WTC11 (cell line): ENCODE measurements at regions not wholly inside any gene's neighbourhood (a gene's known extent, or its start where the extent isn't known, plus 50 kb on each side); places are given as distances from the start of the nearest gene placed in this dataset.

Source experiments
- ATAC-seq: fragments of 200-7000 bp; cut with Tn5 transposase; 2 replicates; pipeline ENCODE4 v1.10.0; 2021; ENCODE audit warnings: mild to moderate bottlenecking, moderate library complexity
- CTCF ChIA-PET: fragments of 300-600 bp; sonication (Branson Sonifier 250); formaldehyde crosslinking; loops from one replicate; lab custom pipeline; 2021; ENCODE audit warnings: antibody characterized with exemption; lab: Charles Lee
- POLR2A ChIA-PET: fragments of 350-600 bp; sonication (Branson Sonifier 250); formaldehyde crosslinking; loops from one replicate; lab custom pipeline; 2021; ENCODE audit warnings: antibody characterized with exemption; lab: Charles Lee
- DNase-seq: peaks from one replicate; pipeline ENCODE4 v3.0.0; 2021; ENCODE audit warnings: low spot score
- H3K27ac Mint-ChIP-seq: 2 replicates; pipeline ENCODE4 v1.8.0; 2021; ENCODE audit warnings: mixed read lengths
- H3K27me3 Mint-ChIP-seq: 2 replicates; pipeline ENCODE4 v1.8.0; 2021; ENCODE audit warnings: low read depth, mild to moderate bottlenecking, moderate library complexity, mixed read lengths
- H3K36me3 Mint-ChIP-seq: 2 replicates; pipeline ENCODE4 v1.8.0; 2021; ENCODE audit warnings: mixed read lengths
- H3K4me1 Mint-ChIP-seq: 2 replicates; pipeline ENCODE4 v1.8.0; 2022; ENCODE audit warnings: mixed read lengths
- H3K4me3 Mint-ChIP-seq: 2 replicates; pipeline ENCODE4 v1.8.0; 2021; ENCODE audit warnings: mild to moderate bottlenecking, moderate library complexity, mixed read lengths
- H3K9me3 Mint-ChIP-seq: 2 replicates; pipeline ENCODE4 v1.8.0; 2021; ENCODE audit warnings: mixed read lengths
- ATF1 ChIP-seq: sonication (generic); formaldehyde crosslinking; IDR thresholded peaks from 2 replicates; pipeline ENCODE4 v1.8.1; 2023; ENCODE audit warnings: mild to moderate bottlenecking, moderate library complexity, missing genetic modification reagents
- JAZF1 ChIP-seq: fragments of 250-450 bp; sonication (Bioruptor Pico); IDR thresholded peaks from 2 replicates; pipeline ENCODE4 v1.9.0; 2021; ENCODE audit warnings: moderate library complexity, mild to moderate bottlenecking, inconsistent platforms
- JUN ChIP-seq: sonication (generic); formaldehyde crosslinking; IDR thresholded peaks from 2 replicates; pipeline ENCODE4 v1.8.0; 2023; ENCODE audit warnings: mild to moderate bottlenecking, missing genetic modification reagents
- NFYB ChIP-seq: sonication (generic); formaldehyde crosslinking; conservative IDR thresholded peaks from 2 replicates; pipeline ENCODE4 v1.8.0; 2022; ENCODE audit warnings: low read depth, missing genetic modification reagents
- NR1H2 ChIP-seq: sonication (generic); formaldehyde crosslinking; IDR thresholded peaks from 2 replicates; pipeline ENCODE4 v1.9.0; 2021; ENCODE audit warnings: mild to moderate bottlenecking, moderate library complexity, missing genetic modification reagents
- NR3C1 ChIP-seq: sonication (generic); formaldehyde crosslinking; conservative IDR thresholded peaks from 2 replicates; pipeline ENCODE4 v1.8.1; 2023; ENCODE audit warnings: low read depth, mild to moderate bottlenecking, missing genetic modification reagents
- RORB ChIP-seq: fragments of 250-450 bp; sonication (Bioruptor Pico); IDR thresholded peaks from 2 replicates; pipeline ENCODE4 v1.9.0; 2021; ENCODE audit warnings: mild to moderate bottlenecking
- SMAD3 ChIP-seq: sonication (generic); formaldehyde crosslinking; IDR thresholded peaks from 2 replicates; pipeline ENCODE4 v1.8.0; 2022; ENCODE audit warnings: missing genetic modification reagents, mild to moderate bottlenecking, borderline replicate concordance
- TP53 ChIP-seq: sonication (generic); formaldehyde crosslinking; IDR thresholded peaks from 2 replicates; pipeline ENCODE4 v1.8.1; 2023; ENCODE audit warnings: mild to moderate bottlenecking, missing genetic modification reagents
- ZNF121 ChIP-seq: sonication (generic); formaldehyde crosslinking; IDR thresholded peaks from 2 replicates; pipeline ENCODE4 v1.8.0; 2023; ENCODE audit warnings: missing genetic modification reagents
- ZNF219 ChIP-seq: sonication (generic); formaldehyde crosslinking; IDR thresholded peaks from 2 replicates; pipeline ENCODE4 v1.8.0; 2023; ENCODE audit warnings: missing genetic modification reagents, mild to moderate bottlenecking, borderline replicate concordance
- TF ChIP-seq, protein P1 (sequence below): fragments of 250-450 bp; sonication (Bioruptor Pico); IDR thresholded peaks from 2 replicates; pipeline ENCODE4 v1.9.0; 2021; ENCODE audit warnings: moderate library complexity, mild to moderate bottlenecking, inconsistent platforms, borderline replicate concordance
- TF ChIP-seq, protein P2 (sequence below): fragments of 250-450 bp; sonication (Bioruptor Pico); IDR thresholded peaks from 2 replicates; pipeline ENCODE4 v1.8.0; 2021; ENCODE audit warnings: mild to moderate bottlenecking
- TF ChIP-seq, protein P3 (sequence below): sonication (generic); formaldehyde crosslinking; IDR thresholded peaks from 2 replicates; pipeline ENCODE4 v1.8.1; 2022; ENCODE audit warnings: low read depth, missing genetic modification reagents, borderline replicate concordance
- TF ChIP-seq, protein P4 (sequence below): sonication (generic); formaldehyde crosslinking; IDR thresholded peaks from 2 replicates; pipeline ENCODE4 v1.8.1; 2022; ENCODE audit warnings: low read depth, mild to moderate bottlenecking, moderate library complexity, missing genetic modification reagents, borderline replicate concordance
- TF ChIP-seq, protein P5 (sequence below): sonication (generic); formaldehyde crosslinking; IDR thresholded peaks from 2 replicates; pipeline ENCODE4 v1.8.1; 2022; ENCODE audit warnings: mild to moderate bottlenecking, missing genetic modification reagents, moderate library complexity, borderline replicate concordance
- TF ChIP-seq, protein P6 (sequence below): fragments of 200-600 bp; IDR thresholded peaks from 2 replicates; pipeline ENCODE4 v1.8.0; 2022; ENCODE audit warnings: antibody characterized with exemption
- TF ChIP-seq, protein P7 (sequence below): fragments of 250-450 bp; sonication (Bioruptor Pico); IDR thresholded peaks from 2 replicates; pipeline ENCODE4 v2.1.2; 2022; ENCODE audit warnings: mild to moderate bottlenecking, moderate library complexity

DNA sequence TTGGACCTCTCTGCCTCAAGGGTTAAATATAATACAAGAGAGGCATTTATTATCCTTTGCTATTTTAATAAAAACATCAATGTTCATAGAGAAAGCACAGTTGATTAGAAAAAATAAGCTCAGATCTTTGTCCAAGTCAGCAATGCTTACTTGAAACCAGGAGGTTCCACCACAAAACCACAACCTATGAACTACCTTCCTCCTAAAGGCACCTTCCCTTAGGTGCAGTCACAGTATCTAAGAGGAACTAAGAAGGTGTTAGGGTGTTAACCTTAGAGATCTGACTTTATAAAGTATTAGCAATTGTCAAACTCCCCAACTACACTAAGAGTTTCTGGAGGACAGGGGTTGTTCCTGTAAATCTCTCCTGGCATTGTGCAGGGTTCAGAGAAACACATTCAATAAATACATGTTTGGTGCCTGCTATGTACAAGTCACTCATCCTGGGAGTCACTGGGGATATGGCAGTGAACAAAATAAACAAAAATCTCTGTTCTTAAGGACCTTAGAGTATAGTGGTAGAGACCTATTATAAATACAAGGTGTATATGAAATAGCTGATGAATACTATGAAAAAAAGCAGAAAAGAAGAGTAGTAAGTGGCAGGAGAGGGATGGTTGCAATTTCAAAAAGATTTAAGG, 208.6 kb downstream of the NFKBIZ start:
- DNase-seq (no peak), ATAC-seq (no peak)
- no peak for TF ChIP-seq JAZF1 (CRISPR knock-in tag)
- TF ChIP-seq NR3C1 = no peak
- no peak for TF ChIP-seq NFYB (CRISPR knock-in tag)
- Mint-ChIP-seq H3K27me3 (no peaks in the 10 kb centered on the region), H3K36me3 (no peaks in the 10 kb centered on the region), H3K4me3 (no peak overlapping the region), H3K27ac (no peak overlapping the region), H3K4me1 (no peaks in the 10 kb centered on the region; the same call in 1 of the 2 replicates), H3K9me3 (no peaks in the 10 kb centered on the region; the same call in 1 of the 2 replicates)
- CTCF ChIA-PET = no interaction called here
- POLR2A ChIA-PET = no interaction called here

DNA sequence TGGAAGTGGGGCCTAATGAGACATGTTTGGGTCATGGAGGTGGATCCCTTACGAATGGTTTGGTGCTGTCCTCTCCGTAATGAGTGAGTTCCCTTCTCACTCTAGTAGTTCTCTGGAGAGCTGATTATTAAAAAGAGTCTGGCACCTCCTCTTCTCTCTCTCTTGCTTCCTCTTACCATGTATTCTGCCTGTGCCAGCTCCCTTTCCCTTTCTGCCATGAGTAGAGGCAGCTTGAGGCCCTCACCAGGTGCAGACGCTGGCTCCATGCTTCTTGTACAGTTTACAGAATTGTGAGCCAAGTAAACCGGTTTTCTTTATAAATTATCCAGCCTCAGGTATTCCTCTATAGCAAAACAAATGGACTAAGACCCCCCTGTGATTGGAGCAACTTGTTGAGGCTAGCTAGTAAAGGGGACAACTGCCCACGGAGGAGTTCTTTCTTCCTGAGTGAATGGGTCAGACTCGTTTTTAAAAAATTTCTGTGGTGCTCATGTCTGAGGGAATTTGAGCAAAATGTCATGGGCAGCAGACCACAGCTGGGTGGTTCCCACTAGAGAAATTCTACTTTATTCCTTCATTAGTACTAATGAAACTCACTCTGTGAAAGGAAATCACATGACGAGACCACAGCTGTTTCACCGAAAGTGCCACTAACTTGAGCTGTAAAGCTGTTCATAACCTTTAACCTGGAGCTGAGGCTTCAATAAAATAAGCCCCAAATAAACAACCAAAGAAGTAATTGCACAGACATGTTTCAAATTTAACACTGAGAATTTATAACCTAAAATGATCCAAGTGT, 210.0 kb downstream of the NFKBIZ start:
- no peak for ATAC-seq
- DNase-seq = no peak
- Mint-ChIP-seq H3K27me3 (no peaks in the 10 kb centered on the region), H3K36me3 (no peaks in the 10 kb centered on the region), H3K4me3 (no peak overlapping the region), H3K4me1 (no peaks in the 10 kb centered on the region; the same call in 1 of the 2 replicates), H3K27ac (no peak overlapping the region), H3K9me3 (no peaks in the 10 kb centered on the region)
- no peak for TF ChIP-seq ZNF219
- TF ChIP-seq, protein P1, sequence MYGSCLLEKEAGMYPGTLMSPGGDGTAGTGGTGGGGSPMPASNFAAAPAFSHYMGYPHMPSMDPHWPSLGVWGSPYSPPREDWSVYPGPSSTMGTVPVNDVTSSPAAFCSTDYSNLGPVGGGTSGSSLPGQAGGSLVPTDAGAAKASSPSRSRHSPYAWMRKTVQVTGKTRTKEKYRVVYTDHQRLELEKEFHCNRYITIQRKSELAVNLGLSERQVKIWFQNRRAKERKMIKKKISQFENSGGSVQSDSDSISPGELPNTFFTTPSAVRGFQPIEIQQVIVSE = no peak
- TF ChIP-seq SMAD3 (CRISPR knock-in tag) = no peak
- no peak for TF ChIP-seq NR1H2 (CRISPR knock-in tag)
- TF ChIP-seq, protein P2, sequence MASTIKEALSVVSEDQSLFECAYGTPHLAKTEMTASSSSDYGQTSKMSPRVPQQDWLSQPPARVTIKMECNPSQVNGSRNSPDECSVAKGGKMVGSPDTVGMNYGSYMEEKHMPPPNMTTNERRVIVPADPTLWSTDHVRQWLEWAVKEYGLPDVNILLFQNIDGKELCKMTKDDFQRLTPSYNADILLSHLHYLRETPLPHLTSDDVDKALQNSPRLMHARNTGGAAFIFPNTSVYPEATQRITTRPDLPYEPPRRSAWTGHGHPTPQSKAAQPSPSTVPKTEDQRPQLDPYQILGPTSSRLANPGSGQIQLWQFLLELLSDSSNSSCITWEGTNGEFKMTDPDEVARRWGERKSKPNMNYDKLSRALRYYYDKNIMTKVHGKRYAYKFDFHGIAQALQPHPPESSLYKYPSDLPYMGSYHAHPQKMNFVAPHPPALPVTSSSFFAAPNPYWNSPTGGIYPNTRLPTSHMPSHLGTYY (CRISPR knock-in tag) = no peak
- no peak for TF ChIP-seq ZNF121 (CRISPR knock-in tag)
- no peak for TF ChIP-seq NR3C1
- TF ChIP-seq, protein P3, sequence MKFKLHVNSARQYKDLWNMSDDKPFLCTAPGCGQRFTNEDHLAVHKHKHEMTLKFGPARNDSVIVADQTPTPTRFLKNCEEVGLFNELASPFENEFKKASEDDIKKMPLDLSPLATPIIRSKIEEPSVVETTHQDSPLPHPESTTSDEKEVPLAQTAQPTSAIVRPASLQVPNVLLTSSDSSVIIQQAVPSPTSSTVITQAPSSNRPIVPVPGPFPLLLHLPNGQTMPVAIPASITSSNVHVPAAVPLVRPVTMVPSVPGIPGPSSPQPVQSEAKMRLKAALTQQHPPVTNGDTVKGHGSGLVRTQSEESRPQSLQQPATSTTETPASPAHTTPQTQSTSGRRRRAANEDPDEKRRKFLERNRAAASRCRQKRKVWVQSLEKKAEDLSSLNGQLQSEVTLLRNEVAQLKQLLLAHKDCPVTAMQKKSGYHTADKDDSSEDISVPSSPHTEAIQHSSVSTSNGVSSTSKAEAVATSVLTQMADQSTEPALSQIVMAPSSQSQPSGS (CRISPR knock-in tag) = no peak
- TF ChIP-seq, protein P4, sequence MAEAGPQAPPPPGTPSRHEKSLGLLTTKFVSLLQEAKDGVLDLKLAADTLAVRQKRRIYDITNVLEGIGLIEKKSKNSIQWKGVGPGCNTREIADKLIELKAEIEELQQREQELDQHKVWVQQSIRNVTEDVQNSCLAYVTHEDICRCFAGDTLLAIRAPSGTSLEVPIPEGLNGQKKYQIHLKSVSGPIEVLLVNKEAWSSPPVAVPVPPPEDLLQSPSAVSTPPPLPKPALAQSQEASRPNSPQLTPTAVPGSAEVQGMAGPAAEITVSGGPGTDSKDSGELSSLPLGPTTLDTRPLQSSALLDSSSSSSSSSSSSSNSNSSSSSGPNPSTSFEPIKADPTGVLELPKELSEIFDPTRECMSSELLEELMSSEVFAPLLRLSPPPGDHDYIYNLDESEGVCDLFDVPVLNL (CRISPR knock-in tag) = no peak
- TF ChIP-seq RORB (CRISPR knock-in tag) = no peak
- TF ChIP-seq, protein P5, sequence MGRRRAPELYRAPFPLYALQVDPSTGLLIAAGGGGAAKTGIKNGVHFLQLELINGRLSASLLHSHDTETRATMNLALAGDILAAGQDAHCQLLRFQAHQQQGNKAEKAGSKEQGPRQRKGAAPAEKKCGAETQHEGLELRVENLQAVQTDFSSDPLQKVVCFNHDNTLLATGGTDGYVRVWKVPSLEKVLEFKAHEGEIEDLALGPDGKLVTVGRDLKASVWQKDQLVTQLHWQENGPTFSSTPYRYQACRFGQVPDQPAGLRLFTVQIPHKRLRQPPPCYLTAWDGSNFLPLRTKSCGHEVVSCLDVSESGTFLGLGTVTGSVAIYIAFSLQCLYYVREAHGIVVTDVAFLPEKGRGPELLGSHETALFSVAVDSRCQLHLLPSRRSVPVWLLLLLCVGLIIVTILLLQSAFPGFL (CRISPR knock-in tag) = no peak
- TF ChIP-seq TP53 (CRISPR knock-in tag) = no peak
- no peak for TF ChIP-seq JAZF1 (CRISPR knock-in tag)
- ChIA-PET CTCF (no interaction called here), POLR2A (no interaction called here)

DNA sequence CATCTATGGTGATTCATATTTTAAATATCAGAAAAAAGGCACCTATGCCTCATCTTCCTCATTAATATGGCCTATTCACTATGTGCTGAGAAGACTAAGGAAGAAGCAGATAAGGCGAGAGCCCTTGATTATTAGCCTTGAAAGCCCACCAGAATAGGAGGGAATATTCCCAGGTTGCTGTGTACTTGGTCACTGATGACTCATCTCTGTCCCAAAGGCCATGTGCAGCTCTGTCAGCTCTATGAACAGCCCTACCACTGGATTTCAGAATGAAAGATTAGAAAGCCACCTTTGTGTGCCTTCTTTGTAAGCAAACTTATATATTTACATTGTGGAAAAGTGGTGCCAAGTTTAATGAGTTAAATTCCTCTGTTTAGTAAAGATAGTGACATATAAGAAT, 211.5 kb downstream of the NFKBIZ start:
- ChIA-PET POLR2A (interaction anchor here (0.6 kb wide), 1 partner anchor 342 kb away, joined by 4 read pairs; no protein-coding TSS in a partner anchor), CTCF (interaction anchor here (0.6 kb wide), 1 partner anchor 336 kb away, joined by 5 read pairs; the partner anchor contains the start of gene CEP97)
- Mint-ChIP-seq H3K27me3 (no peaks in the 10 kb centered on the region), H3K27ac (no peak overlapping the region), H3K4me3 (no peak overlapping the region), H3K4me1 (no peaks in the 10 kb centered on the region; the same call in 1 of the 2 replicates), H3K9me3 (no peaks in the 10 kb centered on the region), H3K36me3 (no peaks in the 10 kb centered on the region)
- no peak for DNase-seq
- no peak for ATAC-seq
- TF ChIP-seq JUN (CRISPR knock-in tag) (no peak), ATF1 (CRISPR knock-in tag) (no peak)
- TF ChIP-seq, protein P6, sequence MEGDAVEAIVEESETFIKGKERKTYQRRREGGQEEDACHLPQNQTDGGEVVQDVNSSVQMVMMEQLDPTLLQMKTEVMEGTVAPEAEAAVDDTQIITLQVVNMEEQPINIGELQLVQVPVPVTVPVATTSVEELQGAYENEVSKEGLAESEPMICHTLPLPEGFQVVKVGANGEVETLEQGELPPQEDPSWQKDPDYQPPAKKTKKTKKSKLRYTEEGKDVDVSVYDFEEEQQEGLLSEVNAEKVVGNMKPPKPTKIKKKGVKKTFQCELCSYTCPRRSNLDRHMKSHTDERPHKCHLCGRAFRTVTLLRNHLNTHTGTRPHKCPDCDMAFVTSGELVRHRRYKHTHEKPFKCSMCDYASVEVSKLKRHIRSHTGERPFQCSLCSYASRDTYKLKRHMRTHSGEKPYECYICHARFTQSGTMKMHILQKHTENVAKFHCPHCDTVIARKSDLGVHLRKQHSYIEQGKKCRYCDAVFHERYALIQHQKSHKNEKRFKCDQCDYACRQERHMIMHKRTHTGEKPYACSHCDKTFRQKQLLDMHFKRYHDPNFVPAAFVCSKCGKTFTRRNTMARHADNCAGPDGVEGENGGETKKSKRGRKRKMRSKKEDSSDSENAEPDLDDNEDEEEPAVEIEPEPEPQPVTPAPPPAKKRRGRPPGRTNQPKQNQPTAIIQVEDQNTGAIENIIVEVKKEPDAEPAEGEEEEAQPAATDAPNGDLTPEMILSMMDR = no peak
- TF ChIP-seq, protein P7, sequence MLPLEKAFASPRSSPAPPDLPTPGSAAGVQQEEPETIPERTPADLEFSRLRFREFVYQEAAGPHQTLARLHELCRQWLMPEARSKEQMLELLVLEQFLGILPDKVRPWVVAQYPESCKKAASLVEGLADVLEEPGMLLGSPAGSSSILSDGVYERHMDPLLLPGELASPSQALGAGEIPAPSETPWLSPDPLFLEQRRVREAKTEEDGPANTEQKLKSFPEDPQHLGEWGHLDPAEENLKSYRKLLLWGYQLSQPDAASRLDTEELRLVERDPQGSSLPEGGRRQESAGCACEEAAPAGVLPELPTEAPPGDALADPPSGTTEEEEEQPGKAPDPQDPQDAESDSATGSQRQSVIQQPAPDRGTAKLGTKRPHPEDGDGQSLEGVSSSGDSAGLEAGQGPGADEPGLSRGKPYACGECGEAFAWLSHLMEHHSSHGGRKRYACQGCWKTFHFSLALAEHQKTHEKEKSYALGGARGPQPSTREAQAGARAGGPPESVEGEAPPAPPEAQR = no peak
